GM19238 (cell line): ENCODE measurements at regions not wholly inside any gene's neighbourhood (a gene's known extent, or its start where the extent isn't known, plus 50 kb on each side); places are given as distances from the start of the nearest gene placed in this dataset.

Experiments
- DNase-seq: peaks from one replicate; pipeline ENCODE4 v3.0.0; 2011; ENCODE audit warnings: low spot score; ENCODE audit not compliant: insufficient read length

DNA sequence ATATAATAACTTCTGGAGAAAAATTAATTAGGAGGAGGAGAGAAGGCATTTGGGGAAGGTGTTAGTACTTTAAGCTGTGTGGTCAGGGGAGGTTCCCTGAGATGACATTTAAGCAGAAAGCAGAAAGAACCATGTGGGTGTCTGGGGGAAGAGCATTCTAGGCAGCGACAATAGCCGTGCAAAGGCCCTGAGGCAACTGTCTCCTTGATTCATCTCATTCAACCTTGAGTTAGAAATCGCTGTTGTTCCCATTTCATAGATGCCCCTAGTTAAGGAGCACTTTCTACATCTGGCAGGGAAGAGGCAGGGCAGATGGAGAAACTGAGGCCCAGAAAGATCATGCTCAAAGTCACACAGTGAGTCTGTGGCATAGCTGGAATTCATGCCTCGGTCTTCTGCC lies 108.6 kb upstream of the RUNX3 start:
- DNase-seq = no peak

- DNase-seq = peak; percentile 79
Measured at GRCh38 chr1:25037174-25038074, 107.3 kb upstream of the RUNX3 start.

DNA sequence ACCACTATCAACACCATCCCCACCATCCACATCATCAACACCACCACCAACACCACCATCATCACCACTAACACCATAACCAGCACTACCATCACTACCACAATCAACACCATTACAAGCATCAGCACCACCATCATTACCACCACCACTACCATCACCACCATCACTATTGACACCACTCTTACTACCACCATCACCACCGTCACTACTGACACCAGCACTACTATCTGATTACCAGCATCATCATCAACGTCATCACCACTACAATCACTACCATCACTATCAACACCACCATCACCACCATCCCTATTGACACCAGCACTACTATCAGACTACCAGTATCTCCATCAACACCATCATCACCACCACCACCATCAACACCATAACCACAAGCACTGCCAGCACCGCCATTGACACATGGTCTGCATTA lies 106.1 kb upstream of the RUNX3 start:
- DNase-seq = no peak

- DNase-seq = no peak
Measured at GRCh38 chr1:25035523-25036116, 105.5 kb upstream of the RUNX3 start.

- DNase-seq = no peak
Measured at GRCh38 chr1:25034736-25035522, 104.9 kb upstream of the RUNX3 start.

DNA sequence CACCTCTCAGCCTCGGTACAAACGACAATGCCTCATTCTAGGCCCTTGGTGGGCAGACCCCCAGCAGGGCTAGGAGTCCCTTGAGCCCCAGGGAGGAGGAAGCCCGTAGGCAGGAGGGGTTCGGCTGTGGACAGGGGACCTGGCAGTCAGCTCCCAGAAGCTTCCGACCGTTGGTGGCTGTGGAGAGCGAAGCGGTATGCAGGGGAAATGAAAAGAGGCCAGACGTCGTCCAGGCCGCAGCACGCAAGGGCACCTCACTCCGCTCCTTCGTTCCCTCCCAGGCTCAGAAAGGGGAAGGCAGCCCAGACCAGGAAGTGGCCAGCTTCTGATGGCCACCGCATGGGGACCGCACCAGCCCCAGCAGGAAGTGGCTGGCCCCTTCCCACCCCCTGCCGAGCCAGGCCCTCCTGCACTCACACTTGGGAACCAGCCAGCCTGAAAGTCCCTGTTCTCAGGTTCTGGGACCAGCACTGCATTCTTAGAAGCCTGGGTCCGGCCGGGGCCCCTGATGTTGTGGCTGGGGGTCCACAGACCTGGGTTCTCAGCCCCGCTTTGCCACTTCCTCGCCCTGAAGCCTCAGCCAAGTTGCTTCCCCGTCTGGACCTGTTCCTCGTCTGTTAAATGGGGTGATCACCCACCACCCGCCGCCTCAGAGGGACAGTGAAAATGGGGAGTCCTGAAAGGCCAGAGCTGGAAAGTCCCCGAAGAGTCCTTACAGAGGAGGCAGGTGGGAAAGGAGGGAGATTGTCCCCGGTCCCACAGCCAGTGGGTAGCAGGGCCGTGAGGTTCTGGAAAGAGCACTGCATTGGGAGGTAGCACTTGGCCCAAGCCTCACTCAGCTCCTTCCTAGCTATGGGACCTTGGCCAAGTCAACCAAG lies 104.0 kb upstream of the RUNX3 start:
- DNase-seq = no peak

- no peak for DNase-seq
Measured at GRCh38 chr1:25033030-25033827, 103.2 kb upstream of the RUNX3 start.

- no peak for DNase-seq
Measured at GRCh38 chr1:25031966-25032667, 102.0 kb upstream of the RUNX3 start.

- DNase-seq = no peak
Measured at GRCh38 chr1:25031601-25031965, 101.5 kb upstream of the RUNX3 start.

- peak; percentile 62 for DNase-seq
Measured at GRCh38 chr1:25030674-25031589, 100.9 kb upstream of the RUNX3 start.

- DNase-seq = no peak
Measured at GRCh38 chr1:25030012-25030411, 99.9 kb upstream of the RUNX3 start.

DNA sequence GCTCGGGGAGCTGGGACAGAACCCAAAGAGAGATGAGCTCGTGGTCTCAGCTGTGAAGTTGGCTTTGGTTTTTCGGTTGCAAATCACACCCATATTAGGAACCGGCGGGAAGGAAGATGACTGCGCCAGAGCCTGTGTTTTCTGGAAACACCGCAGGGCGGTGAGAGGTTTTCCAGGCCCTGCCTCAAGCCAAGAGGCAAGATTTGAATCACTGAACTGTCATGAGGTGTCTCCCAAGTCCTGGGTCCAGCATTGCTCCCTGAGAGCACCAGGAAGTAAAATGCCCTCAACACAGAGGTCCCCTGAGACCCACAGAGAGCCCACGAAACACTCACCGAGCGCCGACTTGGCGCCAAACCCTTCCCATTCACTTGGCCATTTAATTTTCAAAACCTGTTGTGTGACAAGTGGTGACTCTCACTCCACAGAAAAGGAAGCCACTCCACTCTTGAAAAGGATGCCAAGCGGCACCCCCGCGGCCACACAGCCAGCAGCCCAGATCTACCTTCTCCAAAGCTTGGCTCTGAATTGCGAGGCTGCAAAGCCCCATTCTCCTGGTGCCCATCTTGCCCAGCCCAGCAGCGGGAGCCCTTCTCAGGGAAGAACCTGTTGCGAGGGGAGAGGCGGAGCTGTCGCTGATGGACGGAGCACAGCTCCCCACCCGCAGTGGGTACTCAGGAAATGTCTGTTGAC lies 99.0 kb upstream of the RUNX3 start:
- DNase-seq = no peak

DNA sequence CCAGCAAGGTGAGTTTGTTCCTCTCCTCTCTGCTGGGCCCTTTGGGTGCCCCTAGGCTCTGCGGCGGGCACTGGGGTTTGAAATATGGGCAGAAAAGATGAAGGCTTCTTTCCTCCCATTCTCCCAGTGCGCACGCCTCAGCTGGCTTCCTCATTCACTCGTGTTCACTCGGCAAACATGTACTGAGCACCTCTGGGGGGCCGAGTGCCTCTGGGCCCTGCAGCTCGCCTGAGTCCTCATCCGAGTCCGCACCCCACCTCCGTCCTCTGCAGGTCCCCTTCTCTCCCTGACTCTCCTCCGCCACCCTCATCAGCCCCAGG lies 98.5 kb upstream of the RUNX3 start:
- DNase-seq = no peak

DNA sequence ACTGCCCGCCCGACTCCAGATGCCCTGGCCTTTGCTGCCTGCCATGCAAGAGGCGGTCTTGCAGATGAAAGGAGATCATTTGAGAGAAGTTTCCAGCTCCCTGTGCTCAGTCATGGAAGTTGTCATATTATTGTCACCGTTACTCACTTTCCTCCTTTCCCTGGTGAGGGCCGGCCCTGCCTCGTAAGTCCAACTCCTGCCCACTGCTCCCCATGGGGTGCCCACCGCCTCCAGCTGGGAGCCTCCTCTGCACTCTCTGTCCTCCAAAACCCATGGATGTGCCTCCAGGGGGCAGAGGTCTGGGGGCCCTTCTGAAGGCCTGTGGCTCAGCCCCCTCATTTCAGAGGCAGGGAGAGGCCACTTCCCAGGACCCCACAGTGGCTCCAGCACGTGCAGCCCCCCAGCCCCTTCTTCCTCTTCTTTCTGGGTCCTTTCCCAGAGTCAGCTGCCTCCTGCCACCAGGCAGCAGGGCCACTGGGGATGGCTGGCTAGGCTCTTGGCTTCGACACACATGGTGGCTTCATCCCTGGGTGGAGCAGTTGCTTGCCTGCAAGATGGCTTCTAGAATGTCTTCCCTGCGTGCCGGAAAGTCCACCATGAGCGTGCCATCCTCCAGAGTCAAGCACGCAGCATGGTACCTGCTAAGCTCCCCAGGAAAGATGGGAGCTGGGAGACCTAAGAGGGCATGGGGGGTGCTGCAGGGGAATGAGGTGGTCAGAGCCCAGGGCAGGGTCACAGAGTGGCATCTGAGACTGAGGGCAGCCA lies 97.9 kb upstream of the RUNX3 start:
- DNase-seq = no peak

GRCh38 chr1:25026730-25027450 lies 96.8 kb upstream of the RUNX3 start:
- DNase-seq = no peak

DNA sequence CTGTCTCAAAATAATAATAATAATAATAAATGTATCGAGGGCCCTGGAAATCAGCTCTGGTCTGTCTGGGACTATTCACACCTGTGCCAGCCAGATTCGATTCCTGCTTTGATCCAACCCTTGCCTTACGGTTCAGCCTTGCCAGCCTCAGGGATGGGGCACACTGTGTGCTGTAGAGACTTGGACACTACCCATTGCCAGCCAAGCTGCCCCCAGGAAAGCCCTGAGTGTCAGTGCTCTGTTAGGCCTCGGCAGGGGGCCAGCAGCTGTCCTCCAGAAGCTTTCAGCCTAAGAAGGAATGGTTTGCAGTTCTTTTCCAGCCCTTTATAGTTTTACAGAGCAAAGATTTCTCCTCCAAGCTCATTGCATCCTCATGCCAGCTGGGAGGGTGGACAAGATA lies 96.2 kb upstream of the RUNX3 start:
- DNase-seq = no peak
